ENCODE measurements at regions not wholly inside any gene's neighbourhood (a gene's known extent, or its start where the extent isn't known, plus 50 kb on each side); places are given as distances from the start of the nearest gene placed in this dataset.
"Not testable (repeated sequence)": the region's sequence is repeated elsewhere in the genome, so short reads cannot be mapped to it uniquely, and the experiment has no call there.

DNA sequence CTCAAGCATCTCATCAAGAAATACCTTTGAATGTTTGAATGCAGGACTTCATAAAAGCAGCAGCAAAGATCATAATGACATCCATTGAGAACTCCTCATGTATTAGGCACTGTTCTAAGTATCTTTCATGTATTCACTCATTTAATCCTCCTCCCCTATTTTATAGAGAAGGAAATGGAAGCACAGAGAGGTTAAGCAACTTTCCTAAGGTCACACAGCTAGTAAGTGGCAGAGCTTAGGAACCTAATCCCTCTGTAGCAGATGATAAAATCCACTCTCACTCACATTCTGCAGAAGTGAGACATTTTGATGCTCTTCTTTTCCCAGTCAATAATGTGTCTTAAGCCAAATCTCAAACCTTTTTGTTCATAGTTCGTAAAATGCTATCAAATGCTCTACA, 350.8 kb upstream of the C16orf82 start:
- intact Hi-C loops (cut with micrococcal nuclease; ENCODE audit: unreplicated experiment), result no loop called here
- no peak overlapping the region for H3K27ac Mint-ChIP-seq (ENCODE audit: unreplicated experiment)
- H3K36me3 Mint-ChIP-seq (ENCODE audit: insufficient read depth, unreplicated experiment), result no peaks in the 10 kb centered on the region
- TF ChIP-seq CTCF (IDR thresholded peaks at IDR 0.05; ENCODE audit: insufficient read depth in 1 of 2, low read depth in 1 of 2, low read length in 1 of 2, severe bottlenecking in 1 of 2, unreplicated experiment in 1 of 2), result no peak
- H3K4me3 Mint-ChIP-seq (ENCODE audit: unreplicated experiment), result no peak overlapping the region
- H3K4me1 ChIP-seq, result no peaks in the 10 kb centered on the region
- no TSS peak for BruUV-seq (replicated peaks)
- no peaks in the 10 kb centered on the region for H3K9me3 ChIP-seq
- H3K36me3 ChIP-seq (ENCODE audit: control insufficient read depth, insufficient read depth, low read length), result no peaks in the 10 kb centered on the region
- H3K4me3 ChIP-seq (ENCODE audit: low read depth, low read length), result no peak overlapping the region
- H3K9me3 Mint-ChIP-seq (ENCODE audit: unreplicated experiment), result no peaks in the 10 kb centered on the region
- CTCF ChIA-PET, result no interaction called here
- no peak for DNase-seq
- H3K4me1 Mint-ChIP-seq (ENCODE audit: low read depth, unreplicated experiment), result no peaks in the 10 kb centered on the region
- no peaks in the 10 kb centered on the region for H3K27me3 ChIP-seq (replicated peaks; ENCODE audit: control insufficient read depth, insufficient read depth, low read length)
- POLR2A ChIA-PET, result no interaction called here
- H3K27me3 Mint-ChIP-seq (ENCODE audit: insufficient read depth, unreplicated experiment), result peaks cover 7% of the 10 kb centered on the region

DNA sequence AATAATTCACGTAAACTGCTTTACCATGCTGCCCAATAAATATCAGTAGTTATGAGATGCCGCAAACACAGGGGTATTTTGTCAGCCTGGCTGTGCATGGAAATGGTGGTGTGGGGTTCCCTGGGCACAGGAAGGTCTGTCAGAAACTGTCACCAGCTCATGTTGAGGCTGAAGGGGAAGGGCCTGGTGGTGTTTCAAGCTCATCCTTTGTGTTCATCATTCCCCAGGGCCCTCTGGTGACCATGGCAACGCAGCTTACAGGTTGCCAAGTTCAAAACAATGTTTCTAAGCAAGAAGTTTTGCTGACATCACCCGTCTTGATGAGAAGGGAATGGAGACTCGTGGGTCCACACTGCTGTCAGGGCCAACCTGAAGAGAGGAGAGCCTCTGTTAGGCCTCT, 348.9 kb upstream of the C16orf82 start:
- peaks cover 7% of the 10 kb centered on the region for H3K27me3 Mint-ChIP-seq (ENCODE audit: insufficient read depth, unreplicated experiment)
- intact Hi-C loops (cut with micrococcal nuclease; ENCODE audit: unreplicated experiment), result no loop called here
- no peak overlapping the region for H3K4me3 ChIP-seq (ENCODE audit: low read depth, low read length)
- no peaks in the 10 kb centered on the region for H3K36me3 ChIP-seq (ENCODE audit: control insufficient read depth, insufficient read depth, low read length)
- DNase-seq, result no peak
- H3K4me3 Mint-ChIP-seq (ENCODE audit: unreplicated experiment), result no peak overlapping the region
- TF ChIP-seq CTCF (IDR thresholded peaks at IDR 0.05; ENCODE audit: insufficient read depth in 1 of 2, low read depth in 1 of 2, low read length in 1 of 2, severe bottlenecking in 1 of 2, unreplicated experiment in 1 of 2), result no peak
- no peaks in the 10 kb centered on the region for H3K27me3 ChIP-seq (replicated peaks; ENCODE audit: control insufficient read depth, insufficient read depth, low read length)
- H3K4me1 Mint-ChIP-seq (ENCODE audit: low read depth, unreplicated experiment), result no peaks in the 10 kb centered on the region
- no peaks in the 10 kb centered on the region for H3K36me3 Mint-ChIP-seq (ENCODE audit: insufficient read depth, unreplicated experiment)
- no peaks in the 10 kb centered on the region for H3K9me3 Mint-ChIP-seq (ENCODE audit: unreplicated experiment)
- BruUV-seq (replicated peaks), result no TSS peak
- no peaks in the 10 kb centered on the region for H3K9me3 ChIP-seq
- H3K4me1 ChIP-seq, result no peaks in the 10 kb centered on the region
- ChIA-PET POLR2A (no interaction called here), CTCF (no interaction called here)
- no peak overlapping the region for H3K27ac Mint-ChIP-seq (ENCODE audit: unreplicated experiment)

DNA sequence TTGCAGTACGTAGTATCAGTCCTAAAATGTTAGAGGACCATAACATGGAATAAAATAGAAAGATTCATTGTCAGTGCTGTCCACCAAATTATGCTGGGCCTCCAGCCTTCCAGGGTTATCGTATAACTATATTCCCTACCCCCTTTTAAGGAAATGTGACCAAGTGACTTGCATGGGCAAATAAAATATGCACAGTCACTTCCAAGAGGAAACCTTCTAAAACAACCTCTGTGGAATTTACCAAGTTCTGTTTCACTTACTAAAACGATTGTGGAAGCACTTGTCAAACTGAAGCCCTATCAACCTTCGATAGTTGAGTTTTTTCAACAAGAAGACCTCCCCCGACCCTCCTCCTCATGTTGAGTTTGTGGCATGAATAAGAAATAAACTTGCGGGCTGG, 345.4 kb upstream of the C16orf82 start:
- Mint-ChIP-seq H3K4me3 (ENCODE audit: unreplicated experiment) (no peak overlapping the region), H3K27ac (ENCODE audit: unreplicated experiment) (no peak overlapping the region), H3K9me3 (ENCODE audit: unreplicated experiment) (no peaks in the 10 kb centered on the region), H3K4me1 (ENCODE audit: low read depth, unreplicated experiment) (no peaks in the 10 kb centered on the region), H3K36me3 (ENCODE audit: insufficient read depth, unreplicated experiment) (no peaks in the 10 kb centered on the region), H3K27me3 (ENCODE audit: insufficient read depth, unreplicated experiment) (peaks cover 12% of the 10 kb centered on the region)
- ChIA-PET CTCF (no interaction called here), POLR2A (no interaction called here)
- intact Hi-C loops (cut with micrococcal nuclease; ENCODE audit: unreplicated experiment), result no loop called here
- TF ChIP-seq CTCF (IDR thresholded peaks at IDR 0.05; ENCODE audit: insufficient read depth in 1 of 2, low read depth in 1 of 2, low read length in 1 of 2, severe bottlenecking in 1 of 2, unreplicated experiment in 1 of 2), result no peak
- H3K27me3 ChIP-seq (replicated peaks; ENCODE audit: control insufficient read depth, insufficient read depth, low read length), result no peaks in the 10 kb centered on the region
- no peaks in the 10 kb centered on the region for H3K4me1 ChIP-seq
- DNase-seq, result no peak
- no TSS peak for BruUV-seq (replicated peaks)
- H3K9me3 ChIP-seq, result no peaks in the 10 kb centered on the region
- no peaks in the 10 kb centered on the region for H3K36me3 ChIP-seq (ENCODE audit: control insufficient read depth, insufficient read depth, low read length)
- H3K4me3 ChIP-seq (ENCODE audit: low read depth, low read length), result no peak overlapping the region

- H3K4me3 ChIP-seq (ENCODE audit: low read depth, low read length); DNase-seq; CTCF ChIA-PET; H3K36me3 Mint-ChIP-seq (ENCODE audit: insufficient read depth, unreplicated experiment); H3K27ac Mint-ChIP-seq (ENCODE audit: unreplicated experiment); intact Hi-C loops (cut with micrococcal nuclease; ENCODE audit: unreplicated experiment); POLR2A ChIA-PET; H3K4me1 Mint-ChIP-seq (ENCODE audit: low read depth, unreplicated experiment); H3K9me3 Mint-ChIP-seq (ENCODE audit: unreplicated experiment); H3K27me3 ChIP-seq (replicated peaks; ENCODE audit: control insufficient read depth, insufficient read depth, low read length); H3K9me3 ChIP-seq; H3K4me3 Mint-ChIP-seq (ENCODE audit: unreplicated experiment); H3K36me3 ChIP-seq (ENCODE audit: control insufficient read depth, insufficient read depth, low read length); BruUV-seq (replicated peaks); H3K4me1 ChIP-seq: not testable (repeated sequence)
- peaks cover 12% of the 10 kb centered on the region for H3K27me3 Mint-ChIP-seq (ENCODE audit: insufficient read depth, unreplicated experiment)
Measured at GRCh38 chr16:26721957-26722356, 344.8 kb upstream of the C16orf82 start.
